Right cardiac atrium (tissue), 5 donors: ENCODE measurements at regions not wholly inside any gene's neighbourhood (a gene's known extent, or its start where the extent isn't known, plus 50 kb on each side); places are given as distances from the start of the nearest gene placed in this dataset.

ENCODE experiments used
- ATAC-seq, 2 donors: fragments of 200-7000 bp; cut with Tn5 transposase; one replicate each; pipeline versions ENCODE4 v1.8.0 to v1.9.1; 2020; ENCODE audit warnings: moderate library complexity in 2 of 2, mild to moderate bottlenecking in 1 of 2
- DNase-seq, 3 donors: peaks; one replicate each; pipeline ENCODE4 v3.0.0-alpha.2; 2020
- H3K27ac ChIP-seq: one replicate; pipeline ENCODE4 v1.5.1; 2013; ENCODE audit warnings: mild to moderate bottlenecking, low read length, control low read depth, moderate library complexity
- H3K27me3 ChIP-seq: one replicate; pipeline ENCODE4 v1.6.1; 2013; ENCODE audit not compliant: control insufficient read depth, insufficient read depth
- H3K4me1 ChIP-seq: one replicate; pipeline ENCODE4 v1.6.1; 2013; ENCODE audit warnings: low read length; ENCODE audit not compliant: control insufficient read depth, insufficient read depth
- H3K4me3 ChIP-seq: one replicate; pipeline ENCODE4 v1.5.1; 2013; ENCODE audit warnings: low read length, control low read depth
- H3K9me3 ChIP-seq: one replicate; pipeline ENCODE4 v1.6.1; 2013; ENCODE audit warnings: low read length; ENCODE audit not compliant: control insufficient read depth
- WGBS: extraction: QIAGEN DNeasy Blood & Tissue Kit; methylation state at CpG from one replicate; pipeline ENCODE4 v1.1.7; 2013; 5-methylcytosine and 5-hydroxymethylcytosine counted together
- intact Hi-C, 4 donors: fragments of 100-400 bp; cut with DNase I; formaldehyde crosslinking; loops; one replicate each; pipeline versions ENCODE4 v1.11.0 to v1.14.0; 2022 to 2023
- donor health status: healthy with polysubstance abuse.
- donor health status: DM: no; HTN: yes; CAD: no.
- donor health status: DM: no; HTN: no; CAD: no.
- donor health status: DM: no; HTN: yes; CAD: no; lungs with severe emphysema.
- donor health status: DM: yes; HTN: yes; CAD: no.

DNA sequence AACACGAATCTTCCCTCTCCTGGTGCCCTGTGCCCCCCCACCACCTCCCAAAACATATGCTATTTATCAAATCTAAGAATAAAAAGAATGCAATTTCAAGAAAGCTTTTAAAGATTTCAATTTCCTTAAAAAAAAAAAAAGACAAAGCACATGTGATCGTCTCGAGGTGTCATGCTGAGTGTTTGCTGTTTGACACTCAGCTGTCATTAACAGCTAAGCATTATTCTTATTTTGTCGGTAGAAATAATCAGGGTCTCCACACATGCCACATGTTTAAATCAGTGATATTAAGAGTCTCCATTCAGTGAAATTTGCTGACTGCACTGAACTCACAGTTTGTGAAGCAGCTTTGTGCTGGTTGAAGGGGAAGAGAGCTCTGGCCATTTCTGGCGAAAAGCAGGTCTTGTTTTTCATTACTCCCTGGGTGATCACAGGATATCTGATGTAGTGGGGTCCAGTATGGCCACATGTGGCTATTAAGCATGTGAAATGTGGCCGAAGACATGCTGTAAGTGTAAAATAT, 281.8 kb downstream of the SATB1 start:
- no peaks in the 10 kb centered on the region for H3K4me1 ChIP-seq
- 53% methylated on average over 6 of the region's 6 CpGs for WGBS
- DNase-seq, result no peak
- H3K9me3 ChIP-seq, result no peaks in the 10 kb centered on the region
- no peak for ATAC-seq
- no peak overlapping the region for H3K4me3 ChIP-seq
- intact Hi-C loops, result no loop called here
- H3K27ac ChIP-seq, result no peak overlapping the region
- no peaks in the 10 kb centered on the region for H3K27me3 ChIP-seq

DNA sequence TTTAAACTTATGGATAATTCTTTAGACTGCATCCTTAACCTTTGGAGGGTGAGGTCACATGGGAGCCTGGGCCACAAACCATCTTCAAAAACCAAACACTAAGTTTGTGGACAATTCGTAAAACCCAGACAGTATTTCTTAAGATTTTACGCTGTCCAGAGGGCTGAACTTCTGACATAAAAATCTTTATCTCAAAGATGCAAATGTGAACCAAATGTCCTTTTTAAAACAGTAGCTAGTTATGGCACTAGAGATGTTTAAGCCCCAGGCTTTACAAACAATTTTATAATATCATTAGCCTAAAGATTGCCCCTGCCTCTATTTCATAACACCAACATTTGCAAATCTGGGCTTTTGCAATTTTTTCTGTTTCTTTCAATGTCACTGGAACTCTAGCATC, 287.2 kb downstream of the SATB1 start:
- WGBS, result 84% methylated on average over 2 of the region's 2 CpGs
- no peak for DNase-seq
- ATAC-seq, result no peak
- Histone ChIP-seq H3K27ac (no peak overlapping the region), H3K4me1 (no peaks in the 10 kb centered on the region), H3K4me3 (no peak overlapping the region), H3K9me3 (no peaks in the 10 kb centered on the region), H3K27me3 (no peaks in the 10 kb centered on the region)
- intact Hi-C loops, result no loop called here

DNA sequence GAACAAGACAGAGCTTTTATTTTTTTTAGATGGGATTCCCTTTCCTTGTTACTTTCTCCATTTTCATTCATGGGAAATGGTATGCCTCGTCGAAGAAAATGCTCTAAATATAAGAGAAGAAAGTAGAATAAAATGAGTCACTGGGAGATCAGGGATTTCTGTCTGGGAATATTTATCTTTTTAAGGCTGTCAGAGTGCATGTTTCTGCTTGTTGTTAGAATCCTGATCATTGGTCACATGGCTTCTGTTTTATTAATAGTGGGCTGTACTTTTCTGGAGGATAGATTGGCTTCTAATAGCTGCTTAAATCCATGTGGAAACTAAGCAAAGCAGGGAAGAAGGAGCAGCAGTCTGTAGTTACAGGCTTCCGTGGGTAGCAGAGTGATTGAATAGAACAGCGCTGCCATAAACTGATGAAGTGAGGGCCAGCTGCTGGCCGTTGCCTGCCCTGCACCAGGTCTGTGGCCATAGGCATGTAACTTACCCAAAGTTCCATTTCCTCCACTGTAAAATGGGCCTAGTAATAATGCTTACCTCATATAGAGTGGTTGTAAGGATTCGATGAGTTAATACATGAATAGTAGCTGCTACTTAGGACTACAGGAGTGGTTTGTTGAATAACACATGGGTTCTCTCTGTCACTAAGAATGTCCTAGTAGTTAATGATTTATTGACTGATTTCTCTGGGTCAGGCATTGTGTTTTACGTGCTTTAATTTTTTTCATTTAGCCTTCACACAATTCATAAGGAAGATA, 289.9 kb downstream of the SATB1 start:
- intact Hi-C loops, result no loop called here
- ATAC-seq (no peak), DNase-seq (no peak)
- H3K27me3 ChIP-seq, result no peaks in the 10 kb centered on the region
- no peak overlapping the region for H3K27ac ChIP-seq
- no peak overlapping the region for H3K4me3 ChIP-seq
- H3K4me1 ChIP-seq, result no peaks in the 10 kb centered on the region
- WGBS, result 87% methylated on average over 7 of the region's 7 CpGs
- H3K9me3 ChIP-seq, result no peaks in the 10 kb centered on the region

DNA sequence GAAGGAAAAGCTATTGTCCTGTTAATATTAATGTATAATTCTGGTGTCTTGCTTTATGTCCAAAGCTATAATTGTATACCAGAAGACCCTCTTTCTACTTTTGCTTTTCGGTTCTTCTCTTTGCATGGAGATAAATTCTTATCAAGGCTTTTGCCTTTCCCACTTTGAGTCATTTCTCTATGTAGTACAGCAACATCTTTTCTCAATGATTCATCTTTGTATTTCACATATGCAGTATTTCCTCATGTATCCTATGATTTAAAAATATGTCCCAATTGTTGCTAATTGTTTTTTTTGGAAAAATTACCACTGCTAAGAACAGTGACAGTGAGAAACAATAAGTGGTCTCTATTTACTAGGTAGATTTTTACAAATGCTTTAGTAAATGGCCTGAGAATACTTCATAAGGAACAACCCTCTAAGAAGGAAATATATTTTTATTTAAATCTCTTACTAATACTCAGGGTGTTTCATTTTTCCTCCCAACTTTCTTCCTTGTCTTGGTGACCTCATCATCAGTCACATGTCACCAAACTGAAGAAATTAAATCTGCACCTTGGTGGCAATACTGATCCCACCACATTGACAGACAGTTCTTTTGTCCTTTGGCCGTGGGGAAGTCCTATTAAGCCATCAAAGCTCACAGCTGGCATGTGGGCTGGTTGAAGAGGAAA, 290.6 kb downstream of the SATB1 start:
- H3K27me3 ChIP-seq, result no peaks in the 10 kb centered on the region
- H3K9me3 ChIP-seq, result no peaks in the 10 kb centered on the region
- intact Hi-C loops, result no loop called here
- no peak overlapping the region for H3K4me3 ChIP-seq
- H3K4me1 ChIP-seq, result no peaks in the 10 kb centered on the region
- 63% methylated on average over 2 of the region's 2 CpGs for WGBS
- H3K27ac ChIP-seq, result no peak overlapping the region
- DNase-seq, result no peak
- no peak for ATAC-seq

DNA sequence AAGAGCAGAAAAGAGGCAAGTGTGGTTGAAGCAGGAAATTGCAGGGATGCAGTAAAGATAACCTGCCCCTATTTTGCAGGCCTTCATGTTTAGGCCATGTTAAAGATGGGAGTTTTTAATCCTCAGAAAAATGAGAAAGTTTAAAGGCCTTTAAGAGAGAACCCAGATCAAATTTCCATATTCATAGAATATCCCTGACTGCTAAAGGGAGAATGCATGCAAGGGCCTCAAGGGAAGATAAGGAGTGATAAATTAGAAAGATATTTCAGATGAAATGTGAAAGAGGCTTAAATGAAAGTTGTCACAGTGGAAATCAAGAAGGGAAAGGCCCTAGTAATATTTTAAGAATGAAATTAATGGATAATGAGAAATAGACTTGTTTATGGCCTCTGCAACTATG, 292.1 kb downstream of the SATB1 start:
- Histone ChIP-seq H3K27ac (no peak overlapping the region), H3K4me3 (no peak overlapping the region), H3K9me3 (no peaks in the 10 kb centered on the region), H3K27me3 (no peaks in the 10 kb centered on the region), H3K4me1 (no peaks in the 10 kb centered on the region)
- DNase-seq (no peak), ATAC-seq (no peak)
- intact Hi-C loops, result no loop called here

DNA sequence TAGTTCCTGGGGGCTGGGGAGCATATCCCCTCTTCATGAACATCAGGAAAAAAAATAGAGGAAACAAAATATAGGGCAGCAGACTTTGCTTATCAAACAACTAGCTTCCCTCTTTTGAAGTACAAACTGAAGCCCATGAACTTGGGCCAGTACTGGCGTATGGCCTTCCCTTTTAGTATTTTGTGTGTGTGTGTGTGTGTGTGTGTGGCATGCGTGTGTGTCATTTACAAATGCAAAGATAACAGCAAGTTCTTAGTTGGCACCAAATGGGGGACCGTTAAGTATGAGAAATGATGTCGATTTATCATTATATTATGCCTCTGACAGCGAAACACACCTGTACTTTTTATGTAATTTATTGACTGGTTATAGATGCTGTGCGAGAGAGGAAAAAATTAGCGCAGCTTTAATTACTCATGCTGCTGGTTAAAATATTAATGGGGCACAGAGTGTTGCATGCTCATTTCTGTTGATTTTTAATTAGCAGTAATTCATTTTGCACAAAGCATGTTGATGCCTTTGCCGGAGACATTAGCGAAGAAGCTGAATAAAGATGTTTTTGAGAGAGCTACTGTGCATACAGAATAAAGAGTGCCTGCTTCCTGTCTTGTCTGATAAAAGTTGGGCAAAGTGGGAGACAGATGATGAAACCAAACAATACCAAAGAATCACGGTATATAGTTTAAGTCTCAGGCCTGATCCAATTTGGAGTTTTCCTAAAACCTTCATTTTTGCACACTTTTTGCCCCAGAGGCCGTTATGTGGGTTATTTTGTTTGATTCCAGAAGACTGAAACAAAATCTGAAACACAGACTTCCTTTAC, 297.1 kb downstream of the SATB1 start:
- H3K27ac ChIP-seq, result no peak overlapping the region
- ATAC-seq (no peak), DNase-seq (no peak)
- intact Hi-C loops, result no loop called here
- no peaks in the 10 kb centered on the region for H3K27me3 ChIP-seq
- no peaks in the 10 kb centered on the region for H3K9me3 ChIP-seq
- no peak overlapping the region for H3K4me3 ChIP-seq
- H3K4me1 ChIP-seq, result no peaks in the 10 kb centered on the region
- WGBS, result 72% methylated on average over 11 of the region's 11 CpGs

DNA sequence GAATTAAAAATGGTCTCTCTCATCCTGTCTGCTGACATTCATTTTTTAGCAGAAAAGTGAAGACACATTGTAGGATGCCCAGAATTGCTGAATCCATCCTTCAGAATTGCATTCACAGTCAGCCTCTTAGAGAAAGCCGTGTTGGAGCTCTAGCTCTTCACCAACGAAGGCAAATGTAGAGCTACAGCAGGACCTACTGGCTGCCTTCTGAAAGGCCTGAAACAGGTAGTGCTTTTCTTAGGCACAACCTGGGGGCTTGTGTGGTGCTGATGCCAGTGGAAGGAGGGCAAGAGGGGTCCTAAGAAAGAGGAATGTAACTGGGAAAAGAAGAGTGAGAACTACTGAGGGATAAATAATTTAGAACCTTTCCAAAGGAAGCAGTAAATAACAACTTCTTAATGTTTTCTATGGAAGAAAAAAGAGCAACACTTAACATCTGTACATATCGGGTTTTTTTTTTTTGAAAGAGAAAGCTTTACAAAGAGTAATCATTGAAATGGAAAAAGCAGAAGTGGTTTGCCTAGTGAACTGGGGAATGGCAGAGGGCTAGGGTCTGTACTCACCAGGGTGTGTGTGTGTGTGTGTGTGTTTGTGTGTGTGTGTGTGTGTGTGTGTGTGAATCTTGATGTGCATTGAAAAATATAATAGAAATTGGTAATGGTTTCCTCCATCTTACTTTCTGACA, 297.8 kb downstream of the SATB1 start:
- Histone ChIP-seq H3K4me3 (no peak overlapping the region), H3K9me3 (no peaks in the 10 kb centered on the region), H3K27ac (no peak overlapping the region), H3K4me1 (no peaks in the 10 kb centered on the region), H3K27me3 (no peaks in the 10 kb centered on the region)
- intact Hi-C loops, result no loop called here
- DNase-seq (no peak), ATAC-seq (no peak)
- WGBS, result 75% methylated on average over 3 of the region's 3 CpGs

DNA sequence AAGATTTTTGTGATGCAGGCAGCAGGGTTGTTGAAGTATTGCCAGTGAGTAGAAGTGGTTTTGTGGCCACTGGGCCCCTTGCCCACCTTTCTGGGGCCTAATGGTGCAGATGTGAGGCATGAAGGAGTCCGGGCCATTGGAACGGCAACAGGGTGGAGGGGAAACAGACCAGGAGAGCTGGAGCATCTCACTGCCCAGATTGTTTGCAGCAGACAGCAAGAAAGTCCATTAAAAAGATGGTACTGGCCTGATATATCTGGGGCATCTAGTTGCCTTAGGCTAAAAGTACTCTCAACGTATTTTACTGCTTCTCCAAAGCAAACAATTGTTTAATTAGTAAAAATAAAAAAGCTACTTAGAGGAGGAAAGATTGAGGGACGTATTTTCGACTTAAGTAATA, 298.4 kb downstream of the SATB1 start:
- Histone ChIP-seq H3K4me1 (no peaks in the 10 kb centered on the region), H3K27me3 (no peaks in the 10 kb centered on the region), H3K27ac (no peak overlapping the region), H3K9me3 (no peaks in the 10 kb centered on the region), H3K4me3 (no peak overlapping the region)
- intact Hi-C loops, result no loop called here
- ATAC-seq (no peak), DNase-seq (no peak)
- WGBS, result 88% methylated on average over 5 of the region's 5 CpGs

DNA sequence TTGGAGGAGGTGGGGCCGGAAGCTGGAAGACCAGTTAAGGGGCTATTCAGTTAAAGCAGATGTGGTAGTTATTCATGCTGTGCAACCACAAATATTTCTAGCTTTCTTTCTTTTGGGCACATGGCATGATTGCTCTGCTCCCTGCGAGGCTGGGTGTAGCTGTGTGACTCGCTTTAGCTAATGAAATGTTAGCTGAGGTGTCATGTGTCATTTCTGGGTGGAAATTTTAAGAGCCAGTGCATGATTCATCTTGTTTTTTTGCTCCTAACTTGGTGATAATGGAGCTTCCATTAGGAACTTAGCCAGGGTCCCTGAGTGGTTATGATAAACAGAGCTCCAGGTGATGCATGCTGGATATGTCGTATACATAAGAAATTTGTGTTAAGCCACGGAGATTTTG, 300.6 kb downstream of the SATB1 start:
- intact Hi-C loops, result no loop called here
- no peak for ATAC-seq
- H3K4me1 ChIP-seq, result no peaks in the 10 kb centered on the region
- H3K4me3 ChIP-seq, result no peak overlapping the region
- no peak overlapping the region for H3K27ac ChIP-seq
- no peaks in the 10 kb centered on the region for H3K9me3 ChIP-seq
- WGBS, result 84% methylated on average over 5 of the region's 5 CpGs
- no peak for DNase-seq
- H3K27me3 ChIP-seq, result no peaks in the 10 kb centered on the region

DNA sequence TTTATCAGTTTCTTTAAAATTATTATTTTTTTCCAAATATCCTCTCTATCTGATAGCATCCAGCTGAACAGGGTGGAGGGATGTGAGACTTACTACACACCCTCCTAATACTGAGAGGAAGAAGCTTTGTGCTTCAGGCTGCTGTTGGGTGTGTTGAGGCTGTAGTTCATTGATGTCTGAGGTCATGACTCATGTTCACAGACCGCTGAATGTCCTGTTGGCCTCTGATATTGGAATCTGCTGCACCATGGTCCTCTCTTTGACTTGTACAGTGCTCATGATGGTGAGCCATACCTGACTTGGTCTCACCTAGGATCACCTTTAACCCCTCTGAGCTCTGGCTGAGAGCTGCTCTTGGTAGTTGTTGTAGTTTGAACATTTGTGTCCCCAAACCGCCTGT, 302.9 kb downstream of the SATB1 start:
- no peak overlapping the region for H3K4me3 ChIP-seq
- WGBS, result 87% methylated on average over 2 of the region's 2 CpGs
- ATAC-seq, result no peak
- H3K27ac ChIP-seq, result no peak overlapping the region
- no peaks in the 10 kb centered on the region for H3K4me1 ChIP-seq
- intact Hi-C loops, result no loop called here
- H3K27me3 ChIP-seq, result no peaks in the 10 kb centered on the region
- DNase-seq, result no peak
- H3K9me3 ChIP-seq, result no peaks in the 10 kb centered on the region

DNA sequence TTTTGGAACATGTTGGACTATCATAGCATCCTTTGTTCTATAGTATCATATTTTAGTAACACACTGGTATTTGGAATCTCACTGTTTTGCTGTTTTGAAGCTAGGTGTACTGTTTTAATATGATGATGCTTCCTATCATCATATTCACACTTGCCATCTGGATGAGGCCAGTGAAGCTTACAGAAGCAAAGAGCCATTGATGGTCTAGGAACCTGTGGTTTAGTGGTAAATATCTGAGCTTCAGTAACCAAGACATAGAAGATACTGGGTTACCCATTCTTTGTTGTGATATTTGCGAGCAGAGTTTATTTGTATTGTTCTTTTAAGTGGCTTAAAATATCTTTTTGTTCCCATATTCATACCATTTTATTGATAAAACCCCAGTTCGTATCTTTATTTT, 304.1 kb downstream of the SATB1 start:
- no peak overlapping the region for H3K27ac ChIP-seq
- H3K9me3 ChIP-seq, result no peaks in the 10 kb centered on the region
- intact Hi-C loops, result no loop called here
- DNase-seq, result no peak
- H3K27me3 ChIP-seq, result no peaks in the 10 kb centered on the region
- WGBS, result 91% methylated on average over 2 of the region's 2 CpGs
- ATAC-seq, result no peak
- H3K4me1 ChIP-seq, result no peaks in the 10 kb centered on the region
- no peak overlapping the region for H3K4me3 ChIP-seq
